Gastroesophageal sphincter (tissue), 3 donors: ENCODE measurements at regions not wholly inside any gene's neighbourhood (a gene's known extent, or its start where the extent isn't known, plus 50 kb on each side); places are given as distances from the start of the nearest gene placed in this dataset.

Experiments used
- POLR2A ChIP-seq, 2 donors: fragments of 450-650 bp; IDR thresholded peaks; one replicate each; pipeline ENCODE4 v1.6.1; 2017; ENCODE audit warnings: antibody characterized with exemption in 2 of 2, mild to moderate bottlenecking in 2 of 2, moderate library complexity in 1 of 2
- TF ChIP-seq, protein P1 (sequence below), 4 experiments: fragments of 200-600 bp in 2 of 4; fragments of 450-650 bp in 2 of 4; sonication (generic) in 1 of 4; IDR thresholded peaks; one replicate each; pipeline ENCODE4 v1.5.1; 2017 to 2019; ENCODE audit warnings: antibody characterized with exemption in 4 of 4, mild to moderate bottlenecking in 2 of 4, moderate library complexity in 2 of 4

DNA sequence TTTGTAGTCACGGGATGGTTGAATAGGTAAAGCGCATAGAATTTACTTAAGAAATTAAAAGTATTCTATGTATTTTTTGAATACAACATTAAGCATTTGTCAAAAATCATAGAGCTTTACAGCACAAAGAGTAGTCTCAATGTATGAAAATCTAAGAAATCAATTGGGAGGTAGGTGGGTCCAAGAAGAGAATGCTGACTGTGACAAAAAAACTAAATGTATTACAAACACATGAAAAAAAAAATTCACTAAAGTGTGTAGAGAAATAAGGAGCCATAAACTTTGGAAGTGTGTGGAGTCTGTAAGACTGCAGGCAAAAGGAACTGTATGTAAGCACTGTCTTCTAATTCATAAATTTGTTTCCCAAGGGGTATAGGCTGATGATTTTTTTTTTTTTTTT, 558.3 kb downstream of the JRKL start:
- TF ChIP-seq, protein P1, sequence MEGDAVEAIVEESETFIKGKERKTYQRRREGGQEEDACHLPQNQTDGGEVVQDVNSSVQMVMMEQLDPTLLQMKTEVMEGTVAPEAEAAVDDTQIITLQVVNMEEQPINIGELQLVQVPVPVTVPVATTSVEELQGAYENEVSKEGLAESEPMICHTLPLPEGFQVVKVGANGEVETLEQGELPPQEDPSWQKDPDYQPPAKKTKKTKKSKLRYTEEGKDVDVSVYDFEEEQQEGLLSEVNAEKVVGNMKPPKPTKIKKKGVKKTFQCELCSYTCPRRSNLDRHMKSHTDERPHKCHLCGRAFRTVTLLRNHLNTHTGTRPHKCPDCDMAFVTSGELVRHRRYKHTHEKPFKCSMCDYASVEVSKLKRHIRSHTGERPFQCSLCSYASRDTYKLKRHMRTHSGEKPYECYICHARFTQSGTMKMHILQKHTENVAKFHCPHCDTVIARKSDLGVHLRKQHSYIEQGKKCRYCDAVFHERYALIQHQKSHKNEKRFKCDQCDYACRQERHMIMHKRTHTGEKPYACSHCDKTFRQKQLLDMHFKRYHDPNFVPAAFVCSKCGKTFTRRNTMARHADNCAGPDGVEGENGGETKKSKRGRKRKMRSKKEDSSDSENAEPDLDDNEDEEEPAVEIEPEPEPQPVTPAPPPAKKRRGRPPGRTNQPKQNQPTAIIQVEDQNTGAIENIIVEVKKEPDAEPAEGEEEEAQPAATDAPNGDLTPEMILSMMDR (IDR thresholded peaks at IDR 0.05) = no peak
- no peak for TF ChIP-seq POLR2A (IDR thresholded peaks at IDR 0.05)
